ENCODE measurements at regions not wholly inside any gene's neighbourhood (a gene's known extent, or its start where the extent isn't known, plus 50 kb on each side); places are given as distances from the start of the nearest gene placed in this dataset.

- H3K4me3 ChIP-seq: no peak overlapping the region
- no peaks in the 10 kb centered on the region for H3K27me3 ChIP-seq
- no peaks in the 10 kb centered on the region for H3K36me3 ChIP-seq
- no peak overlapping the region for H3K27ac ChIP-seq
- TF ChIP-seq EP300 (IDR thresholded peaks at IDR 0.05): no peak
- no peak for TF ChIP-seq POLR2AphosphoS5 (IDR thresholded peaks at IDR 0.05)
- TF ChIP-seq POLR2A (IDR thresholded peaks at IDR 0.05): no peak
- no peak for TF ChIP-seq CTCF (IDR thresholded peaks at IDR 0.05)
- no peak for DNase-seq (ENCODE audit: low spot score in 2 of 2)
- WGBS: 50% methylated on average over 1 of the region's 1 CpG
- no peaks in the 10 kb centered on the region for H3K9me3 ChIP-seq
- no peaks in the 10 kb centered on the region for H3K4me1 ChIP-seq
These were observed 354.3 kb downstream of the AKAIN1 start for GRCh38 chr18:4842751-4843150.

GRCh38 chr18:4842287-4842686 is 354.8 kb downstream of the AKAIN1 start:
- H3K27me3 ChIP-seq: no peaks in the 10 kb centered on the region
- H3K4me3 ChIP-seq: no peak overlapping the region
- 60% methylated on average over 2 of the region's 2 CpGs for WGBS
- H3K9me3 ChIP-seq: no peaks in the 10 kb centered on the region
- H3K27ac ChIP-seq: no peak overlapping the region
- H3K4me1 ChIP-seq: no peaks in the 10 kb centered on the region
- no peak for DNase-seq (ENCODE audit: low spot score in 2 of 2)
- TF ChIP-seq CTCF (IDR thresholded peaks at IDR 0.05) (no peak), EP300 (IDR thresholded peaks at IDR 0.05) (no peak), POLR2AphosphoS5 (IDR thresholded peaks at IDR 0.05) (no peak), POLR2A (IDR thresholded peaks at IDR 0.05) (no peak)
- no peaks in the 10 kb centered on the region for H3K36me3 ChIP-seq

GRCh38 chr18:4839639-4840038 is 357.4 kb downstream of the AKAIN1 start:
- Histone ChIP-seq H3K27ac (no peak overlapping the region), H3K36me3 (no peaks in the 10 kb centered on the region), H3K9me3 (no peaks in the 10 kb centered on the region), H3K4me3 (no peak overlapping the region), H3K4me1 (no peaks in the 10 kb centered on the region), H3K27me3 (no peaks in the 10 kb centered on the region)
- no peak for DNase-seq (ENCODE audit: low spot score in 2 of 2)
- TF ChIP-seq POLR2A (IDR thresholded peaks at IDR 0.05) (no peak), CTCF (IDR thresholded peaks at IDR 0.05) (no peak), EP300 (IDR thresholded peaks at IDR 0.05) (no peak), POLR2AphosphoS5 (IDR thresholded peaks at IDR 0.05) (no peak)

GRCh38 chr18:4836141-4836540 is 360.9 kb downstream of the AKAIN1 start:
- no peak overlapping the region for H3K4me3 ChIP-seq
- H3K9me3 ChIP-seq: no peaks in the 10 kb centered on the region
- H3K27ac ChIP-seq: no peak overlapping the region
- H3K36me3 ChIP-seq: no peaks in the 10 kb centered on the region
- TF ChIP-seq POLR2AphosphoS5 (IDR thresholded peaks at IDR 0.05) (no peak), EP300 (IDR thresholded peaks at IDR 0.05) (no peak), CTCF (IDR thresholded peaks at IDR 0.05) (no peak), POLR2A (IDR thresholded peaks at IDR 0.05) (no peak)
- WGBS: 63% methylated on average over 1 of the region's 1 CpG
- no peak for DNase-seq (ENCODE audit: low spot score in 2 of 2)
- no peaks in the 10 kb centered on the region for H3K4me1 ChIP-seq
- no peaks in the 10 kb centered on the region for H3K27me3 ChIP-seq

- Histone ChIP-seq H3K4me1 (no peaks in the 10 kb centered on the region), H3K27ac (no peak overlapping the region), H3K9me3 (no peaks in the 10 kb centered on the region), H3K27me3 (no peaks in the 10 kb centered on the region), H3K36me3 (no peaks in the 10 kb centered on the region), H3K4me3 (no peak overlapping the region)
- no peak for DNase-seq (ENCODE audit: low spot score in 2 of 2)
- WGBS: 46% methylated on average over 5 of the region's 5 CpGs
- TF ChIP-seq EP300 (IDR thresholded peaks at IDR 0.05): no peak
- no peak for TF ChIP-seq CTCF (IDR thresholded peaks at IDR 0.05)
- TF ChIP-seq POLR2AphosphoS5 (IDR thresholded peaks at IDR 0.05): no peak
- no peak for TF ChIP-seq POLR2A (IDR thresholded peaks at IDR 0.05)
These were observed 365.2 kb downstream of the AKAIN1 start for GRCh38 chr18:4831791-4832375.

Data from suprapubic skin (tissue), 4 donors.